ENCODE measurements at regions not wholly inside any gene's neighbourhood (a gene's known extent, or its start where the extent isn't known, plus 50 kb on each side); places are given as distances from the start of the nearest gene placed in this dataset.

DNA sequence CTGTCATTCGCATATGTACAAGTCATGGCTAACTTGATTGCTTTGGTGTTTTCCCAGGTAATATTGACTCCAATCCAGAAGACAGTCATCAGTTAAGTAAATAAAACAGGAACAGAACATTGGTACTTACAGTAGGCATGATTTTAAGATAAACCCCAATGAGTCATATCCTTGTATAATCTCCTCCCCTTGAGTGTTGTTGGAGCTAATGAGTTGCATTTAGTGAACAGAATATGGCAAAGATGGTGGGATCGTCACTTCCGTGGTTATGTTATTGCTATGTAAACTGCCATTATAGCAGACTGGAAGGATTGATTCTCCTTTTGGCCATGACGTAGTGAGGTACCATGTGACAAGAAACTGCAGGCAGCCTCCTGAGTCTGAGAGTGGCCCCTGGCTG lies 102.2 kb downstream of the TMX1 start:
- Histone ChIP-seq H3K4me1 (ENCODE audit: control insufficient read depth in 1 of 2, insufficient read depth in 2 of 2, low read length in 2 of 2) (peaks cover 0 to 9% of the 10 kb centered on the region in 2 experiments; a peak in 1 of 4 replicates), H3K9ac (ENCODE audit: low read length) (no peak overlapping the region), H3K9me3 (ENCODE audit: control insufficient read depth in 1 of 2, insufficient read depth in 1 of 2, low read depth in 1 of 2, low read length in 2 of 2) (no peaks in the 10 kb centered on the region), H3K4me2 (ENCODE audit: low read length) (no peak overlapping the region), H3K27me3 (ENCODE audit: insufficient read depth, low read length) (no peaks in the 10 kb centered on the region), H3K9me2 (ENCODE audit: insufficient read depth) (no peaks in the 10 kb centered on the region), H4K20me1 (ENCODE audit: insufficient read depth) (no peaks in the 10 kb centered on the region), H3K4me3 (replicated peaks in 1 of 2; ENCODE audit: low read depth in 1 of 2, low read length in 2 of 2) (no peak overlapping the region), H3K36me3 (ENCODE audit: control insufficient read depth in 1 of 2, insufficient read depth in 2 of 2, low read length in 2 of 2) (no peaks in the 10 kb centered on the region; a peak in 1 of 4 replicates), H3K27ac (ENCODE audit: low read depth, low read length) (no peak overlapping the region), H3K79me2 (ENCODE audit: insufficient read depth, low read length) (no peaks in the 10 kb centered on the region), H2AFZ (ENCODE audit: low read depth, low read length, poor library complexity, severe bottlenecking) (no peak overlapping the region)
- CTCF ChIA-PET, result no interaction called here
- no peak for DNase-seq (ENCODE audit: low read depth, low spot score)
- intact Hi-C loops (cut with micrococcal nuclease), result no loop called here
- BruUV-seq (replicated peaks), result no TSS peak
- RAD21 ChIA-PET (ENCODE audit: low non-redundant PET in 1 of 2, low total read pairs in 2 of 2, uncharacterized antibody in 2 of 2, unreplicated experiment in 2 of 2), result no interaction called here
- ATAC-seq, result no peak
- POLR2A ChIA-PET, result no interaction called here
- no peak for TF ChIP-seq JUND (IDR thresholded peaks at IDR 0.05)
- TF ChIP-seq RAD21 (IDR thresholded peaks at IDR 0.05; ENCODE audit: low read depth), result no peak
- TF ChIP-seq, protein P1, sequence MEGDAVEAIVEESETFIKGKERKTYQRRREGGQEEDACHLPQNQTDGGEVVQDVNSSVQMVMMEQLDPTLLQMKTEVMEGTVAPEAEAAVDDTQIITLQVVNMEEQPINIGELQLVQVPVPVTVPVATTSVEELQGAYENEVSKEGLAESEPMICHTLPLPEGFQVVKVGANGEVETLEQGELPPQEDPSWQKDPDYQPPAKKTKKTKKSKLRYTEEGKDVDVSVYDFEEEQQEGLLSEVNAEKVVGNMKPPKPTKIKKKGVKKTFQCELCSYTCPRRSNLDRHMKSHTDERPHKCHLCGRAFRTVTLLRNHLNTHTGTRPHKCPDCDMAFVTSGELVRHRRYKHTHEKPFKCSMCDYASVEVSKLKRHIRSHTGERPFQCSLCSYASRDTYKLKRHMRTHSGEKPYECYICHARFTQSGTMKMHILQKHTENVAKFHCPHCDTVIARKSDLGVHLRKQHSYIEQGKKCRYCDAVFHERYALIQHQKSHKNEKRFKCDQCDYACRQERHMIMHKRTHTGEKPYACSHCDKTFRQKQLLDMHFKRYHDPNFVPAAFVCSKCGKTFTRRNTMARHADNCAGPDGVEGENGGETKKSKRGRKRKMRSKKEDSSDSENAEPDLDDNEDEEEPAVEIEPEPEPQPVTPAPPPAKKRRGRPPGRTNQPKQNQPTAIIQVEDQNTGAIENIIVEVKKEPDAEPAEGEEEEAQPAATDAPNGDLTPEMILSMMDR (IDR thresholded peaks at IDR 0.05 in 2 of 3, conservative IDR thresholded peaks at IDR 0.05 in 1 of 3; ENCODE audit: borderline replicate concordance in 1 of 3, insufficient read depth in 1 of 3, low read depth in 2 of 3, low read length in 2 of 3), result no peak
- no peak for TF ChIP-seq EGR1 (IDR thresholded peaks at IDR 0.05; ENCODE audit: low read depth)
- TF ChIP-seq ZFX (IDR thresholded peaks at IDR 0.05), result no peak
- TF ChIP-seq, protein P2, sequence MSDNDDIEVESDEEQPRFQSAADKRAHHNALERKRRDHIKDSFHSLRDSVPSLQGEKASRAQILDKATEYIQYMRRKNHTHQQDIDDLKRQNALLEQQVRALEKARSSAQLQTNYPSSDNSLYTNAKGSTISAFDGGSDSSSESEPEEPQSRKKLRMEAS (IDR thresholded peaks at IDR 0.05), result no peak
- TF ChIP-seq, protein P3, sequence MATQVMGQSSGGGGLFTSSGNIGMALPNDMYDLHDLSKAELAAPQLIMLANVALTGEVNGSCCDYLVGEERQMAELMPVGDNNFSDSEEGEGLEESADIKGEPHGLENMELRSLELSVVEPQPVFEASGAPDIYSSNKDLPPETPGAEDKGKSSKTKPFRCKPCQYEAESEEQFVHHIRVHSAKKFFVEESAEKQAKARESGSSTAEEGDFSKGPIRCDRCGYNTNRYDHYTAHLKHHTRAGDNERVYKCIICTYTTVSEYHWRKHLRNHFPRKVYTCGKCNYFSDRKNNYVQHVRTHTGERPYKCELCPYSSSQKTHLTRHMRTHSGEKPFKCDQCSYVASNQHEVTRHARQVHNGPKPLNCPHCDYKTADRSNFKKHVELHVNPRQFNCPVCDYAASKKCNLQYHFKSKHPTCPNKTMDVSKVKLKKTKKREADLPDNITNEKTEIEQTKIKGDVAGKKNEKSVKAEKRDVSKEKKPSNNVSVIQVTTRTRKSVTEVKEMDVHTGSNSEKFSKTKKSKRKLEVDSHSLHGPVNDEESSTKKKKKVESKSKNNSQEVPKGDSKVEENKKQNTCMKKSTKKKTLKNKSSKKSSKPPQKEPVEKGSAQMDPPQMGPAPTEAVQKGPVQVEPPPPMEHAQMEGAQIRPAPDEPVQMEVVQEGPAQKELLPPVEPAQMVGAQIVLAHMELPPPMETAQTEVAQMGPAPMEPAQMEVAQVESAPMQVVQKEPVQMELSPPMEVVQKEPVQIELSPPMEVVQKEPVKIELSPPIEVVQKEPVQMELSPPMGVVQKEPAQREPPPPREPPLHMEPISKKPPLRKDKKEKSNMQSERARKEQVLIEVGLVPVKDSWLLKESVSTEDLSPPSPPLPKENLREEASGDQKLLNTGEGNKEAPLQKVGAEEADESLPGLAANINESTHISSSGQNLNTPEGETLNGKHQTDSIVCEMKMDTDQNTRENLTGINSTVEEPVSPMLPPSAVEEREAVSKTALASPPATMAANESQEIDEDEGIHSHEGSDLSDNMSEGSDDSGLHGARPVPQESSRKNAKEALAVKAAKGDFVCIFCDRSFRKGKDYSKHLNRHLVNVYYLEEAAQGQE (IDR thresholded peaks at IDR 0.05; ENCODE audit: low read depth), result no peak
- no peak for TF ChIP-seq ELF1 (IDR thresholded peaks at IDR 0.05; ENCODE audit: borderline replicate concordance, low read depth)
- TF ChIP-seq ZNF274 (IDR thresholded peaks at IDR 0.05; ENCODE audit: low read depth, low read length), result no peak
